Lower leg skin (tissue), 4 donors: ENCODE measurements at regions not wholly inside any gene's neighbourhood (a gene's known extent, or its start where the extent isn't known, plus 50 kb on each side); places are given as distances from the start of the nearest gene placed in this dataset.

ENCODE experiments used
- DNase-seq, 2 donors: peaks; one replicate each; pipeline ENCODE4 v3.0.0-alpha.2; 2019; ENCODE audit warnings: low spot score in 2 of 2
- H3K4me3 ChIP-seq: fragments of 200-600 bp; sonication (generic); 2 replicates; pipeline ENCODE4 v1.5.1; 2017; ENCODE audit warnings: mild to moderate bottlenecking, low read depth; ENCODE audit not compliant: poor library complexity, severe bottlenecking
- CTCF ChIP-seq, 3 donors: fragments of 450-650 bp; IDR thresholded peaks; one replicate each; pipeline ENCODE4 v1.5.1; 2016; ENCODE audit warnings: antibody characterized with exemption in 3 of 3, mild to moderate bottlenecking in 3 of 3, moderate library complexity in 2 of 3
- POLR2A ChIP-seq, 2 donors: fragments of 450-650 bp; IDR thresholded peaks; one replicate each; pipeline ENCODE4 v1.6.1; 2016 to 2017; ENCODE audit warnings: antibody characterized with exemption in 2 of 2, mild to moderate bottlenecking in 1 of 2, moderate library complexity in 1 of 2
- WGBS, 2 donors: methylation state at CpG; one replicate each; pipeline ENCODE4 v1.1.5; 2018; 5-methylcytosine and 5-hydroxymethylcytosine counted together
- intact Hi-C: fragments of 100-400 bp; cut with DNase I; formaldehyde crosslinking; loops from one replicate; pipeline ENCODE4 v1.15.0; 2023; ENCODE audit warnings: low total_unique reads

DNA sequence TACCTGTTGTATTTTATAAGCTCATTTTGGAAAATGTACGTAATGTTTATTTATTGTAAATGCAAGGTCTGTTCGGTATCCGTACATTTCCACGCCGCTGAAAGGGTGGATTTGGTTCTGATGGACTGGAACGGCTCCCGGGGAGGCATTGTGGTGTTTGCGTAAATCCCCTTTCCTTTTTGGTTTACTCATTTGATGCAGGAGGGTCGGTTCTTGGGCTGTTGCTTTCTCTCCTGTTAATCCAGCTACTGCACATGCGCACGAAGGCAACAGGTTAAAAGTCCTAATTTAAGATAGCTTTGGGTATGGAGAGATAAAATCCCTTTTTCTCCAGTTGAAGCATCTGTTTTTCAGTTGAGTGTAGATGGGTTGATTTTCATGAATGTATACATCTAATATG is 224.4 kb downstream of the TM9SF2 start:
- 92 to 93% methylated on average over 11 of the region's 11 CpGs for WGBS, 2 donors
- no peak overlapping the region for H3K4me3 ChIP-seq
- TF ChIP-seq POLR2A (IDR thresholded peaks at IDR 0.05) (no peak), CTCF (IDR thresholded peaks at IDR 0.05) (no peak)
- intact Hi-C loops, result no loop called here
- DNase-seq, result no peak

DNA sequence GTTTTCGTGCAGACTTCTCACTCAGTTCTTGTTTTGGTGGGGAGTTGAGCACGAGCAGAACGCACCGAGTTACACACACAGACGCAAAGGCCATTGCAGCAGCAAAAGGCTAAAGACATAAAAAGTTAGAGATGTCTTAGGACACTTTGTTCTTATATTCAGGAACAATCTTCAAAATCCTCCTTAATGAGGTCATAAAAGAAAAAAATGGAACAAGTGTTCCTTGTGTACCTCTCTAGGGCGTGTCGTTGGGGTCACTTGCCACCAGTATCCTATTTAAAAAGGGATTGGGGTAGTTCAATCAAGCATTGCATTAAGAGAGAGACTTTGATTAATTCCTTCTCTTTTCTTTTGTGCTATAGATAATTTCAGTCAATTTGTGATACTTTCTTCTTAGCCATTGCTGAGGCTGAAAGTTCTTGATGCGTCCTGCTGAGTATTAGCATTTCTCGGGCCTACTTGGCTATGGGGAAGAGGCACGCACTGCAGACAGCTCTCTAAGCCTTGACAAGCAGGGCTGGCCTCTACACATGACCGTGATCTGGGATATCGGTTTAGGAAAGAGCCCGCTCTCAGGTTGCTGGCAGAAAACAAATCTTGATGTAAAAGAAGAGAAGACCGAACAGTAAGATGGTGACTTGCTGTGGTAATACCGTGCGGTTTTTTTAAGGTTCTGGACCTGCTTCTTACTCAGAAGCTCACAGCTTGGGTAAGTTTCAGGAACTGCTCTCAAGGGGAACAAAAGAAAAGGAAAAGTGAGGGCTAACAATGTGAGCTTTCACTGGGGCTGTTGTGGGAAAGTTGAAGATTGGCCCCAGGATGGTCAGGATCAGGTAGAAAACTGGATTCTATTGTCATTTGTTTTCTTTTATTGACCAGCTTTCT is 223.6 kb downstream of the TM9SF2 start:
- H3K4me3 ChIP-seq, result no peak overlapping the region
- WGBS, 2 donors, result 91 to 94% methylated on average over 16 of the region's 16 CpGs
- DNase-seq, result no peak
- intact Hi-C loops, result no loop called here
- TF ChIP-seq POLR2A (IDR thresholded peaks at IDR 0.05) (no peak), CTCF (IDR thresholded peaks at IDR 0.05) (no peak)

GRCh38 chr13:99723878-99724277 is 222.6 kb downstream of the TM9SF2 start:
- whole genome bisulfite sequencing, 2 donors, result 92 to 95% methylated on average over 3 of the region's 3 CpGs
- H3K4me3 ChIP-seq, result no peak overlapping the region
- intact Hi-C loops, result no loop called here

GRCh38 chr13:99722931-99723330 is 221.7 kb downstream of the TM9SF2 start:
- DNase-seq, result no peak
- intact Hi-C loops, result no loop called here
- no peak overlapping the region for H3K4me3 ChIP-seq
- TF ChIP-seq CTCF (IDR thresholded peaks at IDR 0.05) (no peak), POLR2A (IDR thresholded peaks at IDR 0.05) (no peak)
- WGBS, 2 donors, result 76 to 82% methylated on average over 7 of the region's 7 CpGs

More at GRCh38 chr13:99723878-99724277, 222.6 kb downstream of the TM9SF2 start:
- TF ChIP-seq POLR2A (IDR thresholded peaks at IDR 0.05) (no peak), CTCF (IDR thresholded peaks at IDR 0.05) (no peak)
- DNase-seq, result no peak

- TF ChIP-seq POLR2A (IDR thresholded peaks at IDR 0.05), result no peak
- no peak for TF ChIP-seq CTCF (IDR thresholded peaks at IDR 0.05)
These were observed 221.1 kb downstream of the TM9SF2 start for GRCh38 chr13:99722338-99722818.

More at GRCh38 chr13:99722338-99722818, 221.1 kb downstream of the TM9SF2 start:
- no peak overlapping the region for H3K4me3 ChIP-seq
- WGBS, 2 donors, result 84 to 88% methylated on average over 3 of the region's 3 CpGs
- DNase-seq, result no peak
- intact Hi-C loops, result no loop called here
